GM12878 (cell line): ENCODE measurements at regions not wholly inside any gene's neighbourhood (a gene's known extent, or its start where the extent isn't known, plus 50 kb on each side); places are given as distances from the start of the nearest gene placed in this dataset. TPM values are rescaled to one million over a fixed set of nuclear protein-coding genes. Genes with fewer than 3 reads are reported as not detected.

Source experiments
- ATAC-seq: fragments of 200-7000 bp; cut with Tn5 transposase; 3 replicates; pipeline ENCODE4 v1.9.1; 2020; ENCODE audit warnings: mild to moderate bottlenecking, moderate library complexity
- BruUV-seq: library from RNA; stranded (reverse); fragments of 400-500 nt; replicated peaks from 2 replicates; lab custom pipeline; 2021; lab: Mats Ljungman, UMichigan
- CTCF ChIA-PET: fragments of 300-600 bp; sonication (Branson Sonifier 250); formaldehyde crosslinking; extraction: SDS; loops from one replicate; lab custom pipeline; 2021; ENCODE audit warnings: inconsistent platforms; lab: Yijun Ruan, JAX
- POLR2A ChIA-PET: fragments of 350-600 bp; formaldehyde crosslinking; extraction: SDS; loops from one replicate; lab custom pipeline; 2021; ENCODE audit warnings: inconsistent platforms; lab: Charles Lee
- RAD21 ChIA-PET: fragments of 300-600 bp; sonication (Branson Sonifier 250); formaldehyde crosslinking; loops from one replicate; lab custom pipeline; 2023; ENCODE audit warnings: antibody characterized with exemption; ENCODE audit not compliant: unreplicated experiment; lab: Charles Lee
- SMC1A ChIA-PET: fragments of 300-600 bp; sonication (Branson Sonifier 250); formaldehyde crosslinking; loops from one replicate; lab custom pipeline; 2023; ENCODE audit not compliant: unreplicated experiment, uncharacterized antibody; lab: Charles Lee
- DNase-seq: peaks from one replicate; pipeline ENCODE4 v3.0.0-alpha.2; 2011; ENCODE audit warnings: low read depth, low spot score
- FAIRE-seq: peaks from 3 replicates; lab custom pipeline; 2011; peaks lifted over from hg19 to GRCh38; lab: Jason Lieb, UNC
- H2AFZ ChIP-seq: 2 replicates; pipeline ENCODE4 v1.6.0; 2011; ENCODE audit warnings: low read depth, low read length, control low read depth; ENCODE audit not compliant: control insufficient read depth
- H3K27ac ChIP-seq: 2 replicates; pipeline ENCODE4 v1.5.1; 2011; ENCODE audit warnings: control low read depth; ENCODE audit not compliant: control insufficient read depth, insufficient read depth
- H3K27me3 ChIP-seq, 2 experiments: replicated peaks in 1 of 2; 2 replicates each; pipeline versions ENCODE4 v1.6.0 to v1.6.1; 2011; ENCODE audit warnings: low read length in 1 of 2; ENCODE audit not compliant: control insufficient read depth in 2 of 2, insufficient read depth in 2 of 2
- H3K36me3 ChIP-seq, 2 experiments: 2 replicates each; pipeline ENCODE4 v1.5.1; 2011; ENCODE audit warnings: low read length in 1 of 2; ENCODE audit not compliant: control insufficient read depth in 2 of 2, insufficient read depth in 2 of 2
- H3K4me1 ChIP-seq: 2 replicates; pipeline ENCODE4 v1.6.1; 2011; ENCODE audit warnings: mild to moderate bottlenecking, low read length, moderate library complexity, mixed read lengths; ENCODE audit not compliant: control insufficient read depth, insufficient read depth
- H3K4me2 ChIP-seq: 2 replicates; pipeline ENCODE4 v1.6.0; 2011; ENCODE audit warnings: control low read depth; ENCODE audit not compliant: control insufficient read depth, insufficient read depth
- H3K4me3 ChIP-seq: fragments of 200-600 bp; sonication (generic); 2 replicates; pipeline ENCODE4 v1.5.1; 2016
- H3K79me2 ChIP-seq: 2 replicates; pipeline ENCODE4 v1.6.0; 2011; ENCODE audit warnings: low read length; ENCODE audit not compliant: control insufficient read depth, insufficient read depth
- H3K9ac ChIP-seq: 2 replicates; pipeline ENCODE4 v1.8.0; 2011; ENCODE audit warnings: low read length, control low read depth, mixed read lengths; ENCODE audit not compliant: control insufficient read depth, insufficient read depth
- H3K9me3 ChIP-seq: replicated peaks from 3 replicates; pipeline ENCODE4 v1.5.1; 2011; ENCODE audit warnings: mild to moderate bottlenecking, low read length; ENCODE audit not compliant: control insufficient read depth, insufficient read depth
- H4K20me1 ChIP-seq: 2 replicates; pipeline ENCODE4 v1.6.0; 2011; ENCODE audit not compliant: control insufficient read depth, insufficient read depth
- IKZF2 ChIP-seq, 2 experiments: fragments of 450-650 bp; IDR thresholded peaks; 2 replicates each; pipeline ENCODE4 v1.6.1; 2017; ENCODE audit warnings: mild to moderate bottlenecking in 2 of 2, moderate library complexity in 2 of 2
- LARP7 ChIP-seq: fragments of 450-650 bp; IDR thresholded peaks from 2 replicates; pipeline ENCODE4 v1.6.1; 2017; ENCODE audit warnings: mild to moderate bottlenecking
- RCOR1 ChIP-seq: conservative IDR thresholded peaks from 2 replicates; pipeline ENCODE4 v1.6.1; 2012; ENCODE audit warnings: low read depth, low read length, improper control_type of control experiment
- SMC3 ChIP-seq: IDR thresholded peaks from 2 replicates; pipeline ENCODE4 v1.6.1; 2011; ENCODE audit warnings: low read length, improper control_type of control experiment, borderline replicate concordance
- WRNIP1 ChIP-seq: IDR thresholded peaks from 2 replicates; pipeline ENCODE4 v1.6.1; 2011; ENCODE audit warnings: low read depth, low read length, improper control_type of control experiment, borderline replicate concordance
- WGBS: methylation state at CpG from one replicate; pipeline ENCODE4 v1.1.6; 2016; ENCODE audit warnings: low lambda C conversion rate; ENCODE audit not compliant: insufficient replicate concordance, insufficient coverage; ENCODE audit errors: missing lambda C conversion rate; 5-methylcytosine and 5-hydroxymethylcytosine counted together
- in situ Hi-C: fragments of 300-500 bp; cut with MboI; formaldehyde crosslinking; loops from 9 replicates; pipeline ENCODE4 v1.14.3; 2018; ENCODE audit warnings: mixed read lengths
- intact Hi-C: fragments of 100-400 bp; cut with micrococcal nuclease; formaldehyde crosslinking; loops from one replicate; pipeline ENCODE4 v1.14.2; 2022; ENCODE audit not compliant: unreplicated experiment
- small RNA-seq: library from RNA; depleted of rRNA; stranded (forward); fragments of <200 nt; gene quantifications from one replicate; pipeline ENCODE3, GENCODE V24; 2014

- CTCF ChIA-PET: interaction anchor here (0.6 to 1.8 kb wide), 3 partner anchors 17 to 50 kb away, joined by 3 to 4 read pairs (median 3); no protein-coding TSS in a partner anchor
- 84% methylated on average over 3 of the region's 3 CpGs for WGBS
Measured at GRCh38 chr5:98982880-98983279, 54.1 kb upstream of the CHD1 start.

More at GRCh38 chr5:98982880-98983279, 54.1 kb upstream of the CHD1 start:
- Histone ChIP-seq H3K4me2 (no peak overlapping the region), H4K20me1 (no peaks in the 10 kb centered on the region), H3K4me3 (no peak overlapping the region), H3K4me1 (no peaks in the 10 kb centered on the region), H3K36me3 (no peaks in the 10 kb centered on the region), H3K9me3 (no peaks in the 10 kb centered on the region), H2AFZ (no peak overlapping the region), H3K27ac (no peak overlapping the region), H3K9ac (no peak overlapping the region), H3K79me2 (no peaks in the 10 kb centered on the region), H3K27me3 (no peaks in the 10 kb centered on the region)
- BruUV-seq: no TSS peak
- POLR2A ChIA-PET: no interaction called here
- RAD21 ChIA-PET: no interaction called here
- ATAC-seq (no peak), DNase-seq (no peak), FAIRE-seq (no peak)
- SMC1A ChIA-PET: no interaction called here
- in situ Hi-C loops: no loop called here
- intact Hi-C loops: no loop called here
- TF ChIP-seq WRNIP1 (no peak), RCOR1 (no peak), SMC3 (no peak), IKZF2 (IDR thresholded peaks at IDR 0.05) (no peak), LARP7 (no peak)

Small RNA genes lying in the stretch of these regions (small RNA-seq; reads per million reads assigned to genes)
- gene MTND4LP5 (not detected), gene RF00019 (not detected), gene RNU6-1119P (not detected)
